Right lobe of liver (tissue), 6 donors: ENCODE measurements at regions not wholly inside any gene's neighbourhood (a gene's known extent, or its start where the extent isn't known, plus 50 kb on each side); places are given as distances from the start of the nearest gene placed in this dataset.

Experiments
- ATAC-seq, 4 donors: fragments of 200-7000 bp; cut with Tn5 transposase; one replicate each; pipeline ENCODE4 v1.9.1; 2020; ENCODE audit warnings: mild to moderate bottlenecking in 4 of 4, moderate library complexity in 4 of 4
- DNase-seq, 3 donors: peaks; one replicate each; pipeline ENCODE4 v3.0.0-alpha.2; 2020
- H3K27ac ChIP-seq, 3 donors: fragments of 200-600 bp; one replicate each; pipeline ENCODE4 v1.8.0; 2022
- H3K27me3 ChIP-seq, 2 donors: fragments of 200-600 bp; one replicate each; pipeline ENCODE4 v1.8.0; 2022
- H3K36me3 ChIP-seq, 4 donors: fragments of 200-600 bp; sonication (generic) in 1 of 4; one replicate each; pipeline versions ENCODE4 v1.5.1 to v1.8.0; 2017 to 2022; ENCODE audit warnings: control low read depth in 1 of 4
- H3K4me1 ChIP-seq, 4 donors: fragments of 200-600 bp; sonication (generic) in 1 of 4; one replicate each; pipeline versions ENCODE4 v1.5.1 to v1.8.0; 2017 to 2022; ENCODE audit warnings: control low read depth in 1 of 4
- H3K4me3 ChIP-seq, 3 donors: fragments of 200-600 bp; one replicate each; pipeline ENCODE4 v1.8.0; 2022
- H3K9me3 ChIP-seq, 4 donors: fragments of 200-600 bp; sonication (generic) in 1 of 4; one replicate each; pipeline versions ENCODE4 v1.5.1 to v1.8.0; 2017 to 2022; ENCODE audit warnings: control low read depth in 1 of 4
- POLR2A ChIP-seq: fragments of 450-650 bp; IDR thresholded peaks from one replicate; pipeline ENCODE4 v1.6.1; 2017; ENCODE audit warnings: antibody characterized with exemption, mild to moderate bottlenecking
- WGBS: methylation state at CpG from one replicate; pipeline ENCODE4 v1.1.6; 2018; ENCODE audit warnings: low coverage, low lambda C conversion rate; ENCODE audit not compliant: insufficient coverage; ENCODE audit errors: missing lambda C conversion rate; 5-methylcytosine and 5-hydroxymethylcytosine counted together
- intact Hi-C, 2 donors: fragments of 100-400 bp; cut with DNase I; formaldehyde crosslinking; loops; one replicate each; pipeline versions ENCODE4 v1.11.2 to v1.14.1; 2022
- TF ChIP-seq, protein P1 (sequence below), 4 donors: fragments of 200-600 bp in 3 of 4; fragments of 450-650 bp in 1 of 4; IDR thresholded peaks; one replicate each; pipeline versions ENCODE4 v1.5.1 to v1.8.0; 2016 to 2022; ENCODE audit warnings: antibody characterized with exemption in 4 of 4, mild to moderate bottlenecking in 2 of 4
- donor health status: DM: no; HTN: yes; CAD: no.
- donor health status: DM: no; HTN: no; CAD: no.
- donor health status: DM: no; HTN: no; CAD: no.
- donor health status: DM: no; HTN: yes; CAD: no.
- donor health status: DM: no; HTN: yes; CAD: no.

DNA sequence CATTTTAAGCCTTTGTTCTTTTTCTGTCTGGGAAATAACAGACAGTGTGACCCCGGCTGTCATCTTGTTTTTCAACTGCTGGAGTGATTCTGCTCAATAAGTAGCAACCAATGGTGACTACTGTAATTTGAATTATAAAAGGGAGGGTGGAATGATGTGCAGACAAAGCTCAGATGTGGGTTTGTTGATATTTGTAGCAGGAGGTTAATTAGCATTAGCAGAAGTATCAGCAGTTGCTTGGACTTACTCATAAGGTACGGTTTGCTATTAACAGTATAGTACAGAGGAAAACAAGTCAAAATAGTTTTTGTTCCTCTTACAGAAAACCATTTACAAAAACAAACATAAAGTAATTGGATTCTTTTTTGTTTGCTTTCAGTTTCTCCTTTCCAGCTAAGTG lies 140.4 kb downstream of the TUSC1 start:
- Histone ChIP-seq H3K4me3 (no peak overlapping the region), H3K27me3 (no peaks in the 10 kb centered on the region), H3K4me1 (no peaks in the 10 kb centered on the region), H3K36me3 (no peaks in the 10 kb centered on the region), H3K9me3 (no peaks in the 10 kb centered on the region), H3K27ac (no peak overlapping the region)
- WGBS: 32% methylated on average over 2 of the region's 2 CpGs
- no peak for TF ChIP-seq POLR2A
- TF ChIP-seq, protein P1, sequence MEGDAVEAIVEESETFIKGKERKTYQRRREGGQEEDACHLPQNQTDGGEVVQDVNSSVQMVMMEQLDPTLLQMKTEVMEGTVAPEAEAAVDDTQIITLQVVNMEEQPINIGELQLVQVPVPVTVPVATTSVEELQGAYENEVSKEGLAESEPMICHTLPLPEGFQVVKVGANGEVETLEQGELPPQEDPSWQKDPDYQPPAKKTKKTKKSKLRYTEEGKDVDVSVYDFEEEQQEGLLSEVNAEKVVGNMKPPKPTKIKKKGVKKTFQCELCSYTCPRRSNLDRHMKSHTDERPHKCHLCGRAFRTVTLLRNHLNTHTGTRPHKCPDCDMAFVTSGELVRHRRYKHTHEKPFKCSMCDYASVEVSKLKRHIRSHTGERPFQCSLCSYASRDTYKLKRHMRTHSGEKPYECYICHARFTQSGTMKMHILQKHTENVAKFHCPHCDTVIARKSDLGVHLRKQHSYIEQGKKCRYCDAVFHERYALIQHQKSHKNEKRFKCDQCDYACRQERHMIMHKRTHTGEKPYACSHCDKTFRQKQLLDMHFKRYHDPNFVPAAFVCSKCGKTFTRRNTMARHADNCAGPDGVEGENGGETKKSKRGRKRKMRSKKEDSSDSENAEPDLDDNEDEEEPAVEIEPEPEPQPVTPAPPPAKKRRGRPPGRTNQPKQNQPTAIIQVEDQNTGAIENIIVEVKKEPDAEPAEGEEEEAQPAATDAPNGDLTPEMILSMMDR (IDR thresholded peaks at IDR 0.05): no peak
- intact Hi-C loops: loop anchor here in 1 of 2 donors (10.0 kb wide), 1 partner anchor 757 kb away; no protein-coding TSS in a partner anchor
- DNase-seq: no peak
- ATAC-seq: no peak

GRCh38 chr9:25519286-25519685 lies 159.0 kb downstream of the TUSC1 start:
- intact Hi-C loops: no loop called here
- Histone ChIP-seq H3K4me1 (no peaks in the 10 kb centered on the region), H3K27ac (no peak overlapping the region), H3K4me3 (no peak overlapping the region), H3K27me3 (no peaks in the 10 kb centered on the region), H3K9me3 (no peaks in the 10 kb centered on the region), H3K36me3 (no peaks in the 10 kb centered on the region)
- ATAC-seq (no peak), DNase-seq (no peak)
- WGBS: 22% methylated on average over 2 of the region's 2 CpGs
- TF ChIP-seq, protein P1 (IDR thresholded peaks at IDR 0.05): no peak
- no peak for TF ChIP-seq POLR2A

DNA sequence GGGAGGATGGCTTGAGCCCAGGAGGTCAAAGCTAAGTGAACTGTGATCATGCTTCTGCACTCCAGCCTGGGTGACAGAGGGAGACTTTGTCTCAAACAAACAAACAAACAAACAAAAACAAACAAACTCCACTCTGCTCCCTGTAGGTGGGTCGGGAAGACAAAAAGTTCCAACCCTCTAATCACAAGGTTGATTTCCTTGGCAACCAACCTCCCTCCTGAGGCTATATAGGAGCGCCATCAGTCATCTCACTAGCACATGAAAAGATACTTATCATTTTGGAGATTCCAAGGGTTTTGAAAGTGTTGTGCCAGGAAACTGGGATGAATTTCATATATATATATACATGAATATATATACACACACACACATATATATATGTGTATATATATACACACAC lies 160.5 kb downstream of the TUSC1 start:
- H3K4me3 ChIP-seq: no peak overlapping the region
- TF ChIP-seq POLR2A: no peak
- TF ChIP-seq, protein P1 (IDR thresholded peaks at IDR 0.05): no peak
- 60% methylated on average over 2 of the region's 2 CpGs for WGBS
- no peak overlapping the region for H3K27ac ChIP-seq
- H3K4me1 ChIP-seq: no peaks in the 10 kb centered on the region
- no peaks in the 10 kb centered on the region for H3K27me3 ChIP-seq
- H3K36me3 ChIP-seq: no peaks in the 10 kb centered on the region
- intact Hi-C loops: no loop called here
- ATAC-seq: no peak
- DNase-seq: no peak
- H3K9me3 ChIP-seq: no peaks in the 10 kb centered on the region

DNA sequence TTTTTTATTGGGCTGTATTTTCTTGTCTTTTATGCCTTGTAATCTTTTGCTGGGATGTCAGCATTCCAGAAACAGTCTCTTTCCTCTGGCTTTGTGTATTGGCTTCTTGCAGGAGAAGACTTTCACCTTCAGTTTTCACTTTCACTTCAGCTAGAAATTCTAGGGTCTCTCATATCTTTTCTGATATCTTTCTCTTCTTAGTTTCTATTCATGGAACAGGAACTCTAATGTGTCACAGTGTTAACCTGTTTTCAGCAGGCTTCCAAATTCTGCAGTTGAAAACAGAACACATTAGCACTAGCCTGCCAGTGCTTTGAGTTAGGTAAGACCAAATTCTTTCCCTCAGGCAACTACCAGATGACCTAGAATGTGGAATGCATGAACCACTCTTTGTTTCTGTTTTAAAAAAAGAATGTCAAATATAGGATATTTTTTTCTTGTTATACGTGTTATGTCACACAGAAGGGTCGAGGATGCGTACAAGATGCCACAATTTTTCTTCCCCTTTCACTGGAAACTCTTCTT lies 164.7 kb downstream of the TUSC1 start:
- intact Hi-C loops: no loop called here

More for the DNA sequence above, 164.7 kb downstream of the TUSC1 start:
- no peaks in the 10 kb centered on the region for H3K4me1 ChIP-seq
- no peaks in the 10 kb centered on the region for H3K36me3 ChIP-seq
- no peaks in the 10 kb centered on the region for H3K9me3 ChIP-seq
- no peak for TF ChIP-seq POLR2A
- TF ChIP-seq, protein P1 (IDR thresholded peaks at IDR 0.05): no peak
- no peak for ATAC-seq
- no peak overlapping the region for H3K4me3 ChIP-seq
- H3K27me3 ChIP-seq: no peaks in the 10 kb centered on the region
- WGBS: 18% methylated on average over 3 of the region's 3 CpGs
- DNase-seq: no peak
- no peak overlapping the region for H3K27ac ChIP-seq
